ENCODE measurements at regions not wholly inside any gene's neighbourhood (a gene's known extent, or its start where the extent isn't known, plus 50 kb on each side); places are given as distances from the start of the nearest gene placed in this dataset.

GRCh38 chr4:110675426-110675825 is 52.5 kb upstream of the PITX2 start:
- H3K27me3 ChIP-seq (ENCODE audit: control insufficient read depth, insufficient read depth, low read length): no peaks in the 10 kb centered on the region
- no peak for TF ChIP-seq CTCF (IDR thresholded peaks at IDR 0.05; ENCODE audit: insufficient read depth, low read depth, low read length)
- no peak overlapping the region for H3K4me3 ChIP-seq (ENCODE audit: low read depth, low read length)
- no peak for DNase-seq (ENCODE audit: low read depth)
- H3K36me3 ChIP-seq (ENCODE audit: control insufficient read depth, insufficient read depth, low read length): no peaks in the 10 kb centered on the region
- POLR2A ChIA-PET: no interaction called here
- CTCF ChIA-PET: no interaction called here

GRCh38 chr4:110676241-110676640 is 53.4 kb upstream of the PITX2 start:
- no peaks in the 10 kb centered on the region for H3K36me3 ChIP-seq (ENCODE audit: control insufficient read depth, insufficient read depth, low read length)
- ChIA-PET POLR2A (no interaction called here), CTCF (no interaction called here)
- H3K27me3 ChIP-seq (ENCODE audit: control insufficient read depth, insufficient read depth, low read length): no peaks in the 10 kb centered on the region
- no peak for DNase-seq (ENCODE audit: low read depth)
- H3K4me3 ChIP-seq (ENCODE audit: low read depth, low read length): no peak overlapping the region
- TF ChIP-seq CTCF (IDR thresholded peaks at IDR 0.05; ENCODE audit: insufficient read depth, low read depth, low read length): no peak

- no peaks in the 10 kb centered on the region for H3K27me3 ChIP-seq (ENCODE audit: control insufficient read depth, insufficient read depth, low read length)
- H3K36me3 ChIP-seq (ENCODE audit: control insufficient read depth, insufficient read depth, low read length): no peaks in the 10 kb centered on the region
- no peak overlapping the region for H3K4me3 ChIP-seq (ENCODE audit: low read depth, low read length)
- POLR2A ChIA-PET: no interaction called here
- CTCF ChIA-PET: interaction anchor here (1.5 kb wide), 1 partner anchor 10 kb away, joined by 4 read pairs; no protein-coding TSS in a partner anchor
- DNase-seq (ENCODE audit: low read depth): no peak
- TF ChIP-seq CTCF (IDR thresholded peaks at IDR 0.05; ENCODE audit: insufficient read depth, low read depth, low read length): no peak
Measured at GRCh38 chr4:110678517-110679227, 55.8 kb upstream of the PITX2 start.

DNA sequence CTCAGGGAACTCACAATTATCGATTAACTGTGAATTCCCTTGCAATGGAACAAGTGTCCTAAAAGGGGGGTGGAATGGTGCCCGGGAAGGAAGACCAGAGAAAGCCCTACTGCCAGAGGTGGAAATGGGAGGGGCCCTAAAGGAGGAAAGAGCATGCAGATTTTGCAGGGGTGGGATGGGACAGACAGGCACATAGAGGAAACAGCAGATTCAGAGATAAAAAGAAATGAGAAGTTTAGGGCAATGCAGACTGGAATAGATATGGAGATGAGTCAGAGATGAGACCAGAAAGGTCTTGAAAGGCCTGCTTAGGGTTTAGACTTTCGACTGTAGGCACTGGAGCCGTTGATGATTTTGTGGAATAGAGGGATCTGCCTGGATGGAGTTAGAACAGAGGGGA is 57.4 kb upstream of the PITX2 start:
- Histone ChIP-seq H3K4me3 (ENCODE audit: low read depth, low read length) (no peak overlapping the region), H3K36me3 (ENCODE audit: control insufficient read depth, insufficient read depth, low read length) (no peaks in the 10 kb centered on the region), H3K27me3 (ENCODE audit: control insufficient read depth, insufficient read depth, low read length) (no peaks in the 10 kb centered on the region)
- ChIA-PET POLR2A (no interaction called here), CTCF (no interaction called here)
- no peak for TF ChIP-seq CTCF (IDR thresholded peaks at IDR 0.05; ENCODE audit: insufficient read depth, low read depth, low read length)
- no peak for DNase-seq (ENCODE audit: low read depth)

DNA sequence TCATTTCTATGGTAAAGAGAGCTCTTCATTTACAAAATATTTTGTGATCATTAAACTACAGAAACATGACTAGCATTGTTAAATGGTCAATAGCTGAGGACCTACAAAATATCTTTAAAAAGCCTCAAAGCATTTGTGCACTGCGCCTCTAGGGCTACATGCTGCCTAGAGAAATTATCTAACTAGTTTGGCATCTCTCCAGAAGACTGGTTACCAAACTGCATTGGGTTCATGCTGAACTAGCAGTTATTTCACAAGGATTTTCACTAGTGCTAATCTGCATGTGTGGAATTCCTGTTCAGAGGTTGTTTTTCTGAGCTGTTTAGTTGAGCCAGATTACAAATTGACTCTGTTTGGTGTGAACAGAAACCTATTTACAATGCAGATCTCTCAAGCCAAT is 58.5 kb upstream of the PITX2 start:
- DNase-seq (ENCODE audit: low read depth): no peak
- ChIA-PET POLR2A (no interaction called here), CTCF (no interaction called here)
- no peaks in the 10 kb centered on the region for H3K27me3 ChIP-seq (ENCODE audit: control insufficient read depth, insufficient read depth, low read length)
- H3K36me3 ChIP-seq (ENCODE audit: control insufficient read depth, insufficient read depth, low read length): no peaks in the 10 kb centered on the region
- no peak overlapping the region for H3K4me3 ChIP-seq (ENCODE audit: low read depth, low read length)
- TF ChIP-seq CTCF (IDR thresholded peaks at IDR 0.05; ENCODE audit: insufficient read depth, low read depth, low read length): no peak
